ENCODE measurements at regions not wholly inside any gene's neighbourhood (a gene's known extent, or its start where the extent isn't known, plus 50 kb on each side); places are given as distances from the start of the nearest gene placed in this dataset.

- Histone ChIP-seq H3K36me3 (ENCODE audit: insufficient read depth, low read length) (no peaks in the 10 kb centered on the region), H3K9me2 (ENCODE audit: insufficient read depth, low read length) (no peaks in the 10 kb centered on the region), H3K9me3 (ENCODE audit: low read length) (no peaks in the 10 kb centered on the region), H3K4me3 (ENCODE audit: low read depth, low read length, poor library complexity, severe bottlenecking) (no peak overlapping the region), H3K4me1 (ENCODE audit: insufficient read depth, low read length, poor library complexity, severe bottlenecking) (no peaks in the 10 kb centered on the region), H3K4me2 (ENCODE audit: low read length) (no peak overlapping the region), H4K20me1 (ENCODE audit: insufficient read depth, low read length) (no peaks in the 10 kb centered on the region), H3K79me2 (ENCODE audit: insufficient read depth, low read depth, low read length) (no peaks in the 10 kb centered on the region), H2AFZ (ENCODE audit: low read length) (no peak overlapping the region), H3K27ac (ENCODE audit: low read depth, low read length, poor library complexity, severe bottlenecking) (no peak overlapping the region)
- TF ChIP-seq, protein P1, sequence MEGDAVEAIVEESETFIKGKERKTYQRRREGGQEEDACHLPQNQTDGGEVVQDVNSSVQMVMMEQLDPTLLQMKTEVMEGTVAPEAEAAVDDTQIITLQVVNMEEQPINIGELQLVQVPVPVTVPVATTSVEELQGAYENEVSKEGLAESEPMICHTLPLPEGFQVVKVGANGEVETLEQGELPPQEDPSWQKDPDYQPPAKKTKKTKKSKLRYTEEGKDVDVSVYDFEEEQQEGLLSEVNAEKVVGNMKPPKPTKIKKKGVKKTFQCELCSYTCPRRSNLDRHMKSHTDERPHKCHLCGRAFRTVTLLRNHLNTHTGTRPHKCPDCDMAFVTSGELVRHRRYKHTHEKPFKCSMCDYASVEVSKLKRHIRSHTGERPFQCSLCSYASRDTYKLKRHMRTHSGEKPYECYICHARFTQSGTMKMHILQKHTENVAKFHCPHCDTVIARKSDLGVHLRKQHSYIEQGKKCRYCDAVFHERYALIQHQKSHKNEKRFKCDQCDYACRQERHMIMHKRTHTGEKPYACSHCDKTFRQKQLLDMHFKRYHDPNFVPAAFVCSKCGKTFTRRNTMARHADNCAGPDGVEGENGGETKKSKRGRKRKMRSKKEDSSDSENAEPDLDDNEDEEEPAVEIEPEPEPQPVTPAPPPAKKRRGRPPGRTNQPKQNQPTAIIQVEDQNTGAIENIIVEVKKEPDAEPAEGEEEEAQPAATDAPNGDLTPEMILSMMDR (conservative IDR thresholded peaks at IDR 0.05; ENCODE audit: low read length): no peak
- TF ChIP-seq EZH2phosphoT487 (IDR thresholded peaks at IDR 0.05; ENCODE audit: borderline replicate concordance, low read depth, low read length): no peak
- CTCF ChIA-PET (ENCODE audit: unreplicated experiment): no interaction called here
- DNase-seq (ENCODE audit: low spot score): no peak
- intact Hi-C loops (cut with micrococcal nuclease; ENCODE audit: unreplicated experiment): no loop called here
- POLR2A ChIA-PET: no interaction called here
- BruUV-seq (replicated peaks): no TSS peak
Observed at GRCh38 chr5:13454050-13454449, 490.4 kb downstream of the DNAH5 start.

DNA sequence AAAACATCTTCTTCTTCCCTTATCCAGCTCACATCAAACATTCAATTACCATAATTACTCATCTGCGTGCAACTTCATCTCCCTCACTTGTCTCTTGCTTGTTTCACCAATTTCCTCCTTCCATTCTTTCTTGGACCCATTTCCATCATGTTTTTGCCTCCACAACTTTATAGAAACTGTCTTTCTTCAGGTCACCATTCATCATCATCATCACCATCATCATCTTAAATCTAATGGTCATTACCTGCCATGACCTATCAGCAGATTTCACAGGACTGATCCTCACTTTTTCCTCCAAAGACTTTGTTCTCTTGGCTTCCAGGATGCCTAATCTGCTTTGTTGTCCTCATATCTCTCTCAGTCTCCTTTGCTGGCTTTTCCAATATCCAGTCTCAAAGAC lies 495.6 kb downstream of the DNAH5 start:
- Histone ChIP-seq H3K9me2 (ENCODE audit: insufficient read depth, low read length) (no peaks in the 10 kb centered on the region), H3K79me2 (ENCODE audit: insufficient read depth, low read depth, low read length) (no peaks in the 10 kb centered on the region), H3K9me3 (ENCODE audit: low read length) (no peaks in the 10 kb centered on the region), H3K4me2 (ENCODE audit: low read length) (no peak overlapping the region), H3K4me1 (ENCODE audit: insufficient read depth, low read length, poor library complexity, severe bottlenecking) (no peaks in the 10 kb centered on the region), H3K27ac (ENCODE audit: low read depth, low read length, poor library complexity, severe bottlenecking) (no peak overlapping the region), H2AFZ (ENCODE audit: low read length) (no peak overlapping the region), H3K4me3 (ENCODE audit: low read depth, low read length, poor library complexity, severe bottlenecking) (no peak overlapping the region), H3K36me3 (ENCODE audit: insufficient read depth, low read length) (no peaks in the 10 kb centered on the region), H4K20me1 (ENCODE audit: insufficient read depth, low read length) (no peaks in the 10 kb centered on the region)
- intact Hi-C loops (cut with micrococcal nuclease; ENCODE audit: unreplicated experiment): no loop called here
- ChIA-PET POLR2A (no interaction called here), CTCF (ENCODE audit: unreplicated experiment) (no interaction called here)
- BruUV-seq (replicated peaks): no TSS peak
- TF ChIP-seq, protein P1 (conservative IDR thresholded peaks at IDR 0.05; ENCODE audit: low read length): no peak
- no peak for TF ChIP-seq EZH2phosphoT487 (IDR thresholded peaks at IDR 0.05; ENCODE audit: borderline replicate concordance, low read depth, low read length)
- DNase-seq (ENCODE audit: low spot score): no peak

DNA sequence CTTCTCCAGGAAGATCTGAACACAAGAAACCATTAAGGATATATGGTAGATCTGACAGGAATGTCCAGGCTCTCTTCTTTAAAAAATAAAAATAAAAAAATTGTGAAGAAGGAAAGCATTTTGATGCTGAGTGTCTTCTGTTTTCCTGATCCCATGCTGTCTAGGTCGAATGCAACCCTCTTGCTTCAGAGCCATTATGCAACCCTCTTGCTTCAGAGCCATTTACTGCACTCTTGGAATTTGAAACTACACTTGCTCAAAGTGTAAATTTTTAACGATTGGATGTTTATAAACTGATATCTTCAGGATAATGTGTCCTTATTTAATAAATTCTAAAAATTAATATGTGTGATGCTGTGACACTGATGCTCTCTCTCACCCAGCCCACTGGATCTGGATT lies 505.1 kb downstream of the DNAH5 start:
- no peaks in the 10 kb centered on the region for H4K20me1 ChIP-seq (ENCODE audit: insufficient read depth, low read length)
- H3K36me3 ChIP-seq (ENCODE audit: insufficient read depth, low read length): no peaks in the 10 kb centered on the region
- no peak for DNase-seq (ENCODE audit: low spot score)
- no peaks in the 10 kb centered on the region for H3K9me3 ChIP-seq (ENCODE audit: low read length)
- H3K27ac ChIP-seq (ENCODE audit: low read depth, low read length, poor library complexity, severe bottlenecking): no peak overlapping the region
- TF ChIP-seq, protein P1 (conservative IDR thresholded peaks at IDR 0.05; ENCODE audit: low read length): no peak
- no peak for TF ChIP-seq EZH2phosphoT487 (IDR thresholded peaks at IDR 0.05; ENCODE audit: borderline replicate concordance, low read depth, low read length)
- H3K79me2 ChIP-seq (ENCODE audit: insufficient read depth, low read depth, low read length): no peaks in the 10 kb centered on the region
- H3K4me1 ChIP-seq (ENCODE audit: insufficient read depth, low read length, poor library complexity, severe bottlenecking): no peaks in the 10 kb centered on the region
- intact Hi-C loops (cut with micrococcal nuclease; ENCODE audit: unreplicated experiment): no loop called here
- H3K4me2 ChIP-seq (ENCODE audit: low read length): no peak overlapping the region
- ChIA-PET CTCF (ENCODE audit: unreplicated experiment) (no interaction called here), POLR2A (no interaction called here)
- no peak overlapping the region for H2AFZ ChIP-seq (ENCODE audit: low read length)
- BruUV-seq (replicated peaks): no TSS peak
- no peaks in the 10 kb centered on the region for H3K9me2 ChIP-seq (ENCODE audit: insufficient read depth, low read length)
- no peak overlapping the region for H3K4me3 ChIP-seq (ENCODE audit: low read depth, low read length, poor library complexity, severe bottlenecking)
